ENCODE measurements at regions not wholly inside any gene's neighbourhood (a gene's known extent, or its start where the extent isn't known, plus 50 kb on each side); places are given as distances from the start of the nearest gene placed in this dataset.
A peak's percentile ranks its signal among the peaks of the same experiment; 100 is the strongest.

DNA sequence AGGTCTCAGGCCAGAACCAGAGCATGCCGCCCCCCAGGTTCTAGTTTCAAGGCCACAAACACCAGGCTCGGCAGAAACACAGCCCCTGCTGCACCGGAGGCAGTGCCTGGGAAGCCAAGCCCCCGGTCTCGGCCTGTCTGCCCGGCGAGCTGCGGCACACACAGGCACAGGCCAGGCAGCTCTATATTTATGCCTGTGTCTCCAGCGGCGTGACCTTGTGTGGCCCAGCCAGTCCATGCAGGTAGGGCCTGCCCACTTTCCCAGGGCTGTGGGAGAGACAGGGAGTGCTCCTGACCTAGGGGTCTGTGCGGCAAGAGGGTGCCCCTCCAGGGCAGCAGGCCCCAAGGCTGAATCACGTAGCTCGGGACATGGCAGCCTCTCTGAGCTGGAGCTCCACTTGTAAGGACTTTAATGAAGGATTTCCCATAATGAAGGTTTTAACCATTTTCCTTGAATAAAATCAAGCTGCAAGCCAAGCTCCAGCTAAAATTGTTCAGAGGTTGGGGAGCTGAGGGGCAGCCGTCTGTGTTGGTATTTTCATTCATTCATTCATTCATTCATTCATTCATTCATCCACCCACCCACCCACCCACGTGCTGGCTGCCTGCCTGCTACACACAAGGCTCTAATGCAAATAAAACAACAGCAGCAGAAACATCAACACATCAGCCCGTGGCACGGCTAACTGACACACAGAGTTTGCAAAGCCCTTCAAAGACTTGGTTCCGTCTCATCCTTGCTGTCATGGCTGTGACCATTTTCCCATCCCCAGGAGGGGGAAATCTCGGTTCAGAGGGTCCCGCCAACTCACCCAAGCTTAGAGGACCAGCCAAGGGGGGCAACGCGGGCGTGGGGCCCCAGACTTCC, 92.0 kb downstream of the RFLNA start:
- 24 to 50% (median 39%) methylated on average over 23 of the region's 23 CpGs for whole genome bisulfite sequencing, 4 donors
- intact Hi-C loops (cut with DNase I) = loop anchor here in 5 of 10 donors (5.0 to 10.0 kb wide), 7 partner anchors 35 to 308 kb away; partner anchors contain the start of gene NCOR2 (in 3 of the 5)
- Histone ChIP-seq H3K27me3 (no peaks in the 10 kb centered on the region), H3K4me3 (peak overlapping the region; percentile 1 to 81 (median 64)), H3K9me3 (no peaks in the 10 kb centered on the region), H3K27ac (peak overlapping the region; percentile 73 to 99 (median 96)), H3K36me3 (peaks cover 0 to 40% (median 28%) of the 10 kb centered on the region in 9 donors), H3K4me1 (peaks cover 7 to 98% (median 78%) of the 10 kb centered on the region in 12 donors)
- DNase-seq = peak in 3 of 5 donors; percentile 54 to 82 (median 60)
- peak; percentile 11 to 28 (median 20) for ATAC-seq
- TF ChIP-seq POLR2A (IDR thresholded peaks at IDR 0.05) (no peak), CTCF (IDR thresholded peaks at IDR 0.05) (no peak)

GRCh38 chr12:124386059-124386458, 91.2 kb downstream of the RFLNA start:
- H3K4me1 ChIP-seq = peaks cover 11 to 98% (median 80%) of the 10 kb centered on the region in 12 donors
- no peaks in the 10 kb centered on the region for H3K9me3 ChIP-seq
- H3K36me3 ChIP-seq = peaks cover 0 to 41% (median 28%) of the 10 kb centered on the region in 9 donors
- H3K27me3 ChIP-seq = no peaks in the 10 kb centered on the region
- WGBS, 4 donors = 8 to 29% (median 14%) methylated on average over 3 to 17 of the region's 17 CpGs
- ATAC-seq = peak in 1 of 4 donors; percentile 27
- peak overlapping the region; percentile 17 to 99 (median 96) for H3K27ac ChIP-seq
- peak overlapping the region in 9 of 12 donors; percentile 54 to 81 (median 70) for H3K4me3 ChIP-seq
- intact Hi-C loops (cut with DNase I) = loop anchor here in 5 of 10 donors (5.0 to 10.0 kb wide), 7 partner anchors 36 to 309 kb away; partner anchors contain the start of gene NCOR2 (in 3 of the 5)
- TF ChIP-seq POLR2A (IDR thresholded peaks at IDR 0.05) (no peak), CTCF (IDR thresholded peaks at IDR 0.05) (no peak)
- DNase-seq = peak in 4 of 5 donors; percentile 74 to 85 (median 75)

DNA sequence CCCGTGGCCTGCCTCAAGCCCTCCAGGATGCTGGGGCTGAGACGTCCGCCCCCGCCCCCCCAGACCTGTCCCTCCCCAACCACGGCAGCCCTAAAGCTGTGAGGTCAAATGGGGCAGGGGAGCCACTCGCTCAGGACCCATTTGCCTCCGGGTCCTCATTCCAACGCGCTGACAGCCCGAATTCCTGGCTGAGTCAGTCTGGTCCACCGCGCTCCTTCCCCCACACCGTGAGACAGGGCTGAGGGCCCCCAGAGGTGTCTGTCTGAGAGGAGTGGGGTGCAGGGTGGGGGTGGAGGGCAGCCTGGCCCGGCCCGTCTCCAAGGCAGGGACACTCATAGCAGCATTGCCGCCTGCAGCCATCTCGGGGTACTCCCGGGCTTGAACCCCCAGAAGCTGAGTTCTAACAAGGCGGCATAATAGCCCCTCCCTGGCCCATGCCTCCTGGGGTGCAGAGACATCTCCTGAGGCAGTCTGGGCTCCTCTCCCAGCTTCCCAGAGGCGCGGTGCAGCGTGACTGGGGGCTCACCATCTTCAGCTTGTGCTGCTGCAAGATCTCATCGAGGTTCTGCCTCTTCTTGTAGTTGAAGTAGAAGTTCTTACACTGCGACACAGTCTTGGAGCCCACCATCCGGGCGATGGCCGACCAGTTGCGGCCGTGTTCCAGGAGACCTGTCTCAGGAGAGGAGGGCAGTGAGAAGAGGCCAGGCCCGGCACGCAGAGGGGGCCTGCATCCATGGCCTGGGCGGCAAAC, 90.5 kb downstream of the RFLNA start:
- Histone ChIP-seq H3K9me3 (no peaks in the 10 kb centered on the region), H3K4me1 (peaks cover 17 to 98% (median 80%) of the 10 kb centered on the region in 12 donors), H3K4me3 (peak overlapping the region in 5 of 12 donors; percentile 0 to 81 (median 70)), H3K27me3 (no peaks in the 10 kb centered on the region), H3K36me3 (peaks cover 0 to 44% (median 28%) of the 10 kb centered on the region in 9 donors), H3K27ac (peak overlapping the region in 11 of 12 donors; percentile 17 to 99 (median 96))
- 73 to 82% (median 78%) methylated on average over 28 to 32 of the region's 32 CpGs for WGBS, 4 donors
- peak in 1 of 5 donors; percentile 54 for DNase-seq
- no peak for TF ChIP-seq CTCF (IDR thresholded peaks at IDR 0.05)
- TF ChIP-seq POLR2A (IDR thresholded peaks at IDR 0.05) = no peak
- intact Hi-C loops (cut with DNase I) = loop anchor here in 5 of 10 donors (5.0 to 10.0 kb wide), 7 partner anchors 37 to 309 kb away; partner anchors contain the start of gene NCOR2 (in 3 of the 5)
- ATAC-seq = no peak
